GM21526 (cell line): ENCODE measurements at regions not wholly inside any gene's neighbourhood (a gene's known extent, or its start where the extent isn't known, plus 50 kb on each side); places are given as distances from the start of the nearest gene placed in this dataset.

Experiments
- ATAC-seq: cut with Tn5 transposase; IDR thresholded peaks from one replicate; pipeline ENCODE4 v1.9.1; 2021; ENCODE audit warnings: moderate library complexity; ENCODE audit not compliant: unreplicated experiment, low FRiP score

- ATAC-seq, result no peak
Observed at GRCh38 chr9:90001747-90002146, 396.9 kb downstream of the GADD45G start.

- ATAC-seq, result no peak
Observed at GRCh38 chr9:90002397-90003271, 397.8 kb downstream of the GADD45G start.

GRCh38 chr9:90005388-90005787 is 400.6 kb downstream of the GADD45G start:
- no peak for ATAC-seq

- no peak for ATAC-seq
Observed at GRCh38 chr9:90007516-90008440, 403.0 kb downstream of the GADD45G start.

- no peak for ATAC-seq
Observed at GRCh38 chr9:90009447-90009846, 404.6 kb downstream of the GADD45G start.

- ATAC-seq, result no peak
Observed at GRCh38 chr9:90010793-90011192, 406.0 kb downstream of the GADD45G start.

- ATAC-seq, result no peak
Observed at GRCh38 chr9:90012949-90013348, 408.1 kb downstream of the GADD45G start.

GRCh38 chr9:90013778-90014177 is 409.0 kb downstream of the GADD45G start:
- ATAC-seq, result no peak

- no peak for ATAC-seq
Observed at GRCh38 chr9:90014421-90014820, 409.6 kb downstream of the GADD45G start.

GRCh38 chr9:90016272-90016671 is 411.5 kb downstream of the GADD45G start:
- ATAC-seq, result no peak

- ATAC-seq, result no peak
Observed at GRCh38 chr9:90017679-90018078, 412.9 kb downstream of the GADD45G start.

GRCh38 chr9:90018688-90019087 is 413.9 kb downstream of the GADD45G start:
- ATAC-seq, result no peak

- no peak for ATAC-seq
Observed at GRCh38 chr9:90019626-90020025, 414.8 kb downstream of the GADD45G start.

- no peak for ATAC-seq
Observed at GRCh38 chr9:90020276-90020871, 415.6 kb downstream of the GADD45G start.

GRCh38 chr9:90021216-90021906 is 416.5 kb downstream of the GADD45G start:
- ATAC-seq, result no peak

- ATAC-seq, result no peak
Observed at GRCh38 chr9:90022474-90022873, 417.7 kb downstream of the GADD45G start.

- ATAC-seq, result no peak
Observed at GRCh38 chr9:90023861-90024260, 419.0 kb downstream of the GADD45G start.

GRCh38 chr9:90024409-90024808 is 419.6 kb downstream of the GADD45G start:
- no peak for ATAC-seq

GRCh38 chr9:90024823-90025222 is 420.0 kb downstream of the GADD45G start:
- no peak for ATAC-seq

GRCh38 chr9:90025816-90026215 is 421.0 kb downstream of the GADD45G start:
- no peak for ATAC-seq
